ENCODE measurements at regions not wholly inside any gene's neighbourhood (a gene's known extent, or its start where the extent isn't known, plus 50 kb on each side); places are given as distances from the start of the nearest gene placed in this dataset.

GRCh38 chr10:2688958-2689357 lies 378.4 kb upstream of the PFKP start:
- DNase-seq: no peak

GRCh38 chr10:2686691-2687090 lies 380.7 kb upstream of the PFKP start:
- DNase-seq: no peak

GRCh38 chr10:2682491-2682890 lies 384.9 kb upstream of the PFKP start:
- no peak for DNase-seq

GRCh38 chr10:2681891-2682290 lies 385.5 kb upstream of the PFKP start:
- no peak for DNase-seq

GRCh38 chr10:2680821-2681220 lies 386.5 kb upstream of the PFKP start:
- no peak for DNase-seq

DNA sequence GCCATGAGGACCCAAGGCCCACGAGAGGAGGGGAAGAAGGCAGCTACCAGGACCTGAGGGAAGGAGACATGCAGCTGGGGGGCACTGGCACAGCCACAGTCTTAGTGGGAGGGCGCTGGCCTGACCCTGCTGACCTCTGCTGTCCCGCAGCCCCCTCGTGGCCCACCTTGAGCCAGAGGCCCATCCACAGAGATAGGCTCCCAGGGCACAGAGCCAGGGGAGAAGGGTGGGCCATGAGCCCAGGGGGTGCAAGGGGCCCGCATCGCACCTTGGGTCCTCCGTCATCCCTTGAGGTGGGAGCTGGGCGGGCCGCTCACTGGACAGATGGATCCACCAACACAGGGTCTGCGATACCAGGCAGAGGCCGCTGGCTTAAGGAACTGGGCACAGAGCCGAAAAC lies 387.7 kb upstream of the PFKP start:
- no peak for DNase-seq

DNA sequence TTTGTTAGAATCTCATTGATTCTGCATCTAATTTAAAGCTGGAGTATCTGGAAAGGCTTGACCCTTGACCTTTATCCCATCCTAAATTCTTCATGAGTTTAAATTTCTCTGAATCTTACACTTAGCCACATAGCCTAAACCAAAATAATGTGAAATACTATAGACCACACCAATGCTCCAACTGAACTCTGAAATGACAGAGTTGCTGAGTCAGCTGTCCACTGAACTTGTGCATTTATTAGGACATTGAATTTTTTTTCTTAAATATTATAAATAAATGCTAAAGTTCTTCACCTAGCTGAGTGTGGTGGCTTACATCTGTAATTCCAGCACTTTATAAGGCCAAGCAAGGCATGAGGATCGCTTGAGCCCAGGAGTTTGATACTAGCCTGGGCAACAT lies 390.9 kb upstream of the PFKP start:
- no peak for DNase-seq

DNA sequence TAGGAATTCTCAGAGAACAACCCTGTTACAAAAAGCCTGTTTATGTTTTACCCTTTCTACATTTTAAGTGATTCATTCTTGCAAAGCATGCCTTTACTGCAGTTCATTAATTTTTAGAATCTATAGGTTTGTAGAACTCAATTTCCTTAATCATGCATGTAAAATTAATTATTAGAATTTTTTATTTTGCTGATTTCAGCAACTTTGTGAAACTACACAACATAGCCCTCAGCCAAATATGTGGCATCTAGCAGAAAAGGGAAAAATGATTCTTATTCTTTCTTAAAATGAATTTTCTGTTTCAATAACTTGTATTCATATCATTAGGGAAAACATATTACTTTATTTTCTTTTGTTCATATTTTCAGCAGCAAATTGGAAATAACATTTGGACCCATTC lies 392.9 kb upstream of the PFKP start:
- DNase-seq: no peak

- DNase-seq: no peak
These were observed 396.5 kb upstream of the PFKP start for GRCh38 chr10:2670864-2671263.

- DNase-seq: no peak
These were observed 401.6 kb upstream of the PFKP start for GRCh38 chr10:2665772-2666171.

DNA sequence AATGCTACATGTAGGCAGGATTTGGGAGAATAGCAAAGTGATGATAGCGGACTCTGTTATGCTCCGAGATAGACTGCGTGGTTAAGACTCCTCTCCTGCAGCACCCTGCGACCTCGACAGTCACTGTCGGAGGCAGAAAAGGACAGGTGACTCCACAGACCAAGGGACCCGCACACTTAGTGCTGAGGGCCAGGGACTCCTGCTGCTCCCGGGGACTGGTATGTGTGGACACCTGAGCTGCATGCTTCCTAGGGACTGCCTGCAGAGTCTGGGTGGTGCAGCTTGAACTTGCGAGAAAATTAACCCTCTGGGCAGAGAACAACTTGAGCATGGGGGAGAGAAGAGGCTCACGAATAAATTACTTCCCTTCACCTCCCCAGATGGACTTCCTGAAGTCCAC lies 407.1 kb upstream of the PFKP start:
- DNase-seq: no peak

- no peak for DNase-seq
These were observed 407.6 kb upstream of the PFKP start for GRCh38 chr10:2659660-2660209.

GRCh38 chr10:2658780-2659179 lies 408.6 kb upstream of the PFKP start:
- DNase-seq: no peak

- DNase-seq: no peak
These were observed 417.0 kb upstream of the PFKP start for GRCh38 chr10:2650328-2650727.

- DNase-seq: no peak
These were observed 426.3 kb upstream of the PFKP start for GRCh38 chr10:2641028-2641427.

- DNase-seq: no peak
These were observed 433.7 kb upstream of the PFKP start for GRCh38 chr10:2633630-2634029.

DNA sequence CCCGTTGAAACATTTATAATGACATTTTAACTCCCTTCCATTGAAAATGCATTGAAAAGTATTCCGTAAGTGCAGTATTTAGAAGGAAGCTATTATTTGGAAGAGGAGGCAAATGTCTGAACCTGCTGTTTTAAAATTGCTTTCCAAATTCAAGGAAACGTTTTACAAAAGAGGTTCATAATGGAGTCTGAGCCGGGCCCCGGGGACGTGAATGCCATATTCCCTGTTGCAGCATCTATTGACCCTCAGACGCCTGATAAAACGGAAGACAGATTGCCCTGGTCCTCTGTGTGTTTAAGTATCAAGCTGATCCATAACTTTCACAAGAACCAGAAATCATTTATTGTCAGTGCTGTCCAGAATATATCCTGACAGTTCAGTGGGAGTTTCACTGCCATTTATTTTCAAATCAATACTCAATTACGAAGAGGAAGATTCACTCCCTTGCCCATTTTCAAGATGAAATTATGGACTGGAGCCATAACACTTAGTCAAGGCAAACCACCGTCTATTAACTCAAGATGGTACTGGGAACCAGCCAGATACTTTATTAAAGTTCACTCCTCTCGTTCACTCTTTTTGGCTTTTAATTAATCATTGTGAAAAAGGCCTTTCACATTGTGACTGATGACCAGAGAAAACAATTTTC lies 435.7 kb upstream of the PFKP start:
- no peak for DNase-seq

DNA sequence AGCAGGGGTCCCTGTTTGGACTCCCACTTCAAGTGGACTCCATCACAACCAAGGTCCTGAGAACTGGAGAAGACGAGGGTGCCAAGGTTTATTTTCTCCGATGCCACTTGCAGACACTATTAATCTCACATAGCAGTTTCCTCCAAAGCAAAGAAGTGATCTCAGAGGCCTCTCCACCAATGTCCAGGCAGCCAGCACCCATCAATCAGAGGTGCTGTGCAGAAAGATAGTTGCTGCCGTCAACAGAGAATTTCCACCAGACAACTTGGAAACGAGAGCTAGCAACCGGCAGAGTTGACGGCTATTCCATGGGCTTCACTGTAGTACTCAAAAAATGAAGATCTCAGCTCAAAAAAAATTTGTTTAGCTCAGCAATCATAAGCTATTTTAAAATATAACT lies 438.6 kb upstream of the PFKP start:
- no peak for DNase-seq

GRCh38 chr10:2627969-2628368 lies 439.4 kb upstream of the PFKP start:
- DNase-seq: no peak

- no peak for DNase-seq
These were observed 442.3 kb upstream of the PFKP start for GRCh38 chr10:2625094-2625493.

- no peak for DNase-seq
These were observed 443.6 kb upstream of the PFKP start for GRCh38 chr10:2623675-2624274.

- no peak for DNase-seq
These were observed 446.4 kb upstream of the PFKP start for GRCh38 chr10:2620827-2621521.

DNA sequence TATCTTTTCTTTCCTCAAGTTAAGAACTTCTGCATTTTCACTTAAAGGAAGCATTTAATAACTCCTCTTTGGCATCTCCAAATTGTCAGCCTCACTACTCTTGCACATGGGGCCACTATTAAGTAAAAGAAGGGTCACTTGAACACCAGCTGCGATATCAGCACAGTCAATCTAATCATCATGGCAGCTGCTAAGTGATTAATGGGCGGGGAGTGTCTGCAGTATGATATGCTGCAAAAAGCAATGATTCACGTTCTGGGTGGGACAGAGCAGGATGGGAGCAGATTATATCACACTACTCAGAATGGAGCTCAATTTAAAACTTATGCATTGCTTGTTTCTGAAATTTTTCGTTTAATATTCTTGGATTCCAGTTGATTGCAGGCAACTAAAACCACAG lies 447.4 kb upstream of the PFKP start:
- no peak for DNase-seq

GRCh38 chr10:2619472-2619871 lies 447.9 kb upstream of the PFKP start:
- no peak for DNase-seq

Measured in stimulated activated CD4-positive, alpha-beta T cell treated with anti-CD3 and anti-CD28 coated beads, Interleukin-12 subunit alpha, Interleukin-12 subunit beta, amount 100 ng/mL, for 4 hours (primary cell).